Panc1 (cell line): ENCODE measurements at regions not wholly inside any gene's neighbourhood (a gene's known extent, or its start where the extent isn't known, plus 50 kb on each side); places are given as distances from the start of the nearest gene placed in this dataset.

Experiments
- CTCF ChIP-seq: fragments of 450-650 bp; IDR thresholded peaks from 2 replicates; pipeline ENCODE4 v1.5.1; 2017; ENCODE audit warnings: mild to moderate bottlenecking
- POLR2AphosphoS5 ChIP-seq: IDR thresholded peaks from 2 replicates; pipeline ENCODE4 v1.6.1; 2012; ENCODE audit warnings: mild to moderate bottlenecking, low read depth, low read length, moderate library complexity
- TF ChIP-seq, protein P1 (sequence below), 2 experiments: IDR thresholded peaks; 2 replicates each; pipeline ENCODE4 v1.6.1; 2011 to 2012; ENCODE audit warnings: low read depth in 2 of 2, control low read depth in 1 of 2, low read length in 1 of 2, mild to moderate bottlenecking in 1 of 2, moderate library complexity in 1 of 2; ENCODE audit not compliant: insufficient read depth in 1 of 2

DNA sequence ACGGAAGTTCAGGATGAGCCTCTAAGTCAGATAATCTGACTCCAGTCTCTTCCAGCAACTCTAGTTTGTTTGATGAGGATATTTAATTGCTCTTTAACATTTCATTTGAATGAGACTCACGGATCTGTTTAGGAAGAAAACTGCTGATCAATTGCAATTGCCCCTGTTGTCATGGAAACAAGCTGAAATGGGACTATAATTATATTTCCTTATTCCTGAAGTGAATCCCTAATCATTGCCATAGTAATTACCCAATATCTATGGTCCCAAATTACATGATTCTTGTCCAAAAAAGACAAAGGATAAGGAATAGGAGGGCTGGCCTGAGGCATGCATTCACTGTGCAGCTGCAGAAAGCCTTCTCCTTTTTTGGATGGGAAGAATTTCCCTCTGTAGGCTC is 105.3 kb downstream of the AASDH start:
- TF ChIP-seq, protein P1, sequence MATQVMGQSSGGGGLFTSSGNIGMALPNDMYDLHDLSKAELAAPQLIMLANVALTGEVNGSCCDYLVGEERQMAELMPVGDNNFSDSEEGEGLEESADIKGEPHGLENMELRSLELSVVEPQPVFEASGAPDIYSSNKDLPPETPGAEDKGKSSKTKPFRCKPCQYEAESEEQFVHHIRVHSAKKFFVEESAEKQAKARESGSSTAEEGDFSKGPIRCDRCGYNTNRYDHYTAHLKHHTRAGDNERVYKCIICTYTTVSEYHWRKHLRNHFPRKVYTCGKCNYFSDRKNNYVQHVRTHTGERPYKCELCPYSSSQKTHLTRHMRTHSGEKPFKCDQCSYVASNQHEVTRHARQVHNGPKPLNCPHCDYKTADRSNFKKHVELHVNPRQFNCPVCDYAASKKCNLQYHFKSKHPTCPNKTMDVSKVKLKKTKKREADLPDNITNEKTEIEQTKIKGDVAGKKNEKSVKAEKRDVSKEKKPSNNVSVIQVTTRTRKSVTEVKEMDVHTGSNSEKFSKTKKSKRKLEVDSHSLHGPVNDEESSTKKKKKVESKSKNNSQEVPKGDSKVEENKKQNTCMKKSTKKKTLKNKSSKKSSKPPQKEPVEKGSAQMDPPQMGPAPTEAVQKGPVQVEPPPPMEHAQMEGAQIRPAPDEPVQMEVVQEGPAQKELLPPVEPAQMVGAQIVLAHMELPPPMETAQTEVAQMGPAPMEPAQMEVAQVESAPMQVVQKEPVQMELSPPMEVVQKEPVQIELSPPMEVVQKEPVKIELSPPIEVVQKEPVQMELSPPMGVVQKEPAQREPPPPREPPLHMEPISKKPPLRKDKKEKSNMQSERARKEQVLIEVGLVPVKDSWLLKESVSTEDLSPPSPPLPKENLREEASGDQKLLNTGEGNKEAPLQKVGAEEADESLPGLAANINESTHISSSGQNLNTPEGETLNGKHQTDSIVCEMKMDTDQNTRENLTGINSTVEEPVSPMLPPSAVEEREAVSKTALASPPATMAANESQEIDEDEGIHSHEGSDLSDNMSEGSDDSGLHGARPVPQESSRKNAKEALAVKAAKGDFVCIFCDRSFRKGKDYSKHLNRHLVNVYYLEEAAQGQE (IDR thresholded peaks at IDR 0.05; ENCODE audit: insufficient read depth in 1 of 2, low read depth in 2 of 2, low read length in 1 of 2), result no peak
- TF ChIP-seq CTCF (no peak), POLR2AphosphoS5 (no peak)
